WTC11 (cell line): ENCODE measurements at regions not wholly inside any gene's neighbourhood (a gene's known extent, or its start where the extent isn't known, plus 50 kb on each side); places are given as distances from the start of the nearest gene placed in this dataset.

Experiments
- CTCF ChIP-seq: fragments of 200-600 bp; IDR thresholded peaks from 2 replicates; pipeline ENCODE4 v1.8.0; 2022; ENCODE audit warnings: antibody characterized with exemption
- MAX ChIP-seq: sonication (generic); formaldehyde crosslinking; IDR thresholded peaks from 2 replicates; pipeline ENCODE4 v1.8.0; 2022; ENCODE audit warnings: mild to moderate bottlenecking, missing genetic modification reagents

GRCh38 chr3:144569651-144570050 is 598.0 kb downstream of the DIPK2A start:
- no peak for TF ChIP-seq MAX (CRISPR knock-in tag)
- TF ChIP-seq CTCF = no peak
